Renal cortex interstitium (tissue), 11 donors: ENCODE measurements at regions not wholly inside any gene's neighbourhood (a gene's known extent, or its start where the extent isn't known, plus 50 kb on each side); places are given as distances from the start of the nearest gene placed in this dataset.
"Not testable (repeated sequence)": the region's sequence is repeated elsewhere in the genome, so short reads cannot be mapped to it uniquely, and the experiment has no call there.

Experiments
- DNase-seq, 11 donors: peaks; one replicate each; pipeline ENCODE4 v3.0.0-alpha.2; 2013; ENCODE audit warnings: low read depth in 9 of 11, low spot score in 4 of 11; ENCODE audit errors: extremely low read depth in 1 of 11

- DNase-seq, result no peak
These were observed 199.6 kb upstream of the OTX2 start for GRCh38 chr14:57009585-57010515.

GRCh38 chr14:57008534-57008933, 198.3 kb upstream of the OTX2 start:
- no peak for DNase-seq

- no peak for DNase-seq
These were observed 188.4 kb upstream of the OTX2 start for GRCh38 chr14:56998728-56999127.

- no peak for DNase-seq
These were observed 186.6 kb upstream of the OTX2 start for GRCh38 chr14:56996721-56997399.

GRCh38 chr14:56995010-56995409, 184.7 kb upstream of the OTX2 start:
- DNase-seq, result no peak

- no peak for DNase-seq
These were observed 182.1 kb upstream of the OTX2 start for GRCh38 chr14:56992332-56992820.

GRCh38 chr14:56990991-56991627, 180.8 kb upstream of the OTX2 start:
- not testable (repeated sequence) for DNase-seq

GRCh38 chr14:56989359-56989758, 179.1 kb upstream of the OTX2 start:
- DNase-seq, result no peak

- no peak for DNase-seq
These were observed 169.7 kb upstream of the OTX2 start for GRCh38 chr14:56979936-56980335.

- no peak for DNase-seq
These were observed 165.9 kb upstream of the OTX2 start for GRCh38 chr14:56976211-56976610.

GRCh38 chr14:56975521-56975920, 165.2 kb upstream of the OTX2 start:
- DNase-seq, result no peak

- no peak for DNase-seq
These were observed 162.7 kb upstream of the OTX2 start for GRCh38 chr14:56972948-56973347.

- no peak for DNase-seq
These were observed 154.6 kb upstream of the OTX2 start for GRCh38 chr14:56964895-56965294.

- DNase-seq, result no peak
These were observed 153.1 kb upstream of the OTX2 start for GRCh38 chr14:56963381-56963780.

GRCh38 chr14:56962444-56963080, 152.3 kb upstream of the OTX2 start:
- no peak for DNase-seq

GRCh38 chr14:56959869-56960268, 149.6 kb upstream of the OTX2 start:
- DNase-seq, result no peak

- no peak for DNase-seq
These were observed 148.8 kb upstream of the OTX2 start for GRCh38 chr14:56959121-56959520.

- DNase-seq, result no peak
These were observed 145.9 kb upstream of the OTX2 start for GRCh38 chr14:56956182-56956581.

- DNase-seq, result no peak
These were observed 145.5 kb upstream of the OTX2 start for GRCh38 chr14:56955745-56956144.
